Stimulated activated CD4-positive, alpha-beta T cell treated with anti-CD3 and anti-CD28 coated beads, Interleukin-12 subunit alpha, Interleukin-12 subunit beta, amount 100 ng/mL, for 48 hours (primary cell): ENCODE measurements at regions not wholly inside any gene's neighbourhood (a gene's known extent, or its start where the extent isn't known, plus 50 kb on each side); places are given as distances from the start of the nearest gene placed in this dataset.

Experiments used
- DNase-seq, 3 donors: peaks; one replicate each; pipeline ENCODE4 v3.0.0-alpha.2; 2020; ENCODE audit warnings: low read depth in 2 of 3, low spot score in 1 of 3

DNA sequence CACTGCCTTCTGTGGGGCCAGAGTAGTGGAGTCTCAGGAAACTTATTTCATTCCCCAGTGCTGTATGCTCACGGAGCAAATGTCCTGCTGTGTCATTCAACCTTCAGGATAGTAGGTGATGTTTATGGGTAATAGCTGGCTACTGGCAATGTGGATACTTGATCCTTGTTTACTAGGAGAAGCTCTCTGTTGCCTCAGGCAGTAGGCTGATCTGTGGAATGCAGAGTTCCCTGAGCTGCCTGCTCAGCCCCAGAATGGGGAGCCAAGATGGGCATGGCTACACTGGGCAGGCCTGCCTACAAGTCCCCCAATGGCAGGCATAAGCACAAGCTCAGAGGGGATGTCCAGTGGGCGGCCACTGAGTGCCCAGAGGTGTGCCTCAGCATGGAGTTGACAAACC, 323.1 kb upstream of the KCNN2 start:
- no peak for DNase-seq

DNA sequence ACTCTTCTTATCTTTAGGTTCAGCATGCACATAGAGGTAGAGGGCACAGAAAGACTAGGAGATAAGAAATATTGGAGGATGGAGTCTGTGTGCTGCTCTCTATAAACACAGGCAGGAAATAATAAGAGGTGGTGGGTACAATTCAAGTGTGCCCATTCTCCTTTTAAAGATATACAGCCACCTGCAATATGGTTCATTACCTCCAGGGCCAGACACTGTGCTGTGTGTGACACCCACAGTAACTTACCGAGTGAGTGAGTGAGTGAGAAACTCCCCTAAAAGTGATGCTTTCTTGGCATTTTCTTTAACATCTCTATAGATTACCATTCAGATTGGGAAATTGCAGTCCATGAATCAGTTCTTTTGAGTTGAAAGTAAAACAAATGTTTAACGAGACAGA, 311.8 kb upstream of the KCNN2 start:
- no peak for DNase-seq

DNA sequence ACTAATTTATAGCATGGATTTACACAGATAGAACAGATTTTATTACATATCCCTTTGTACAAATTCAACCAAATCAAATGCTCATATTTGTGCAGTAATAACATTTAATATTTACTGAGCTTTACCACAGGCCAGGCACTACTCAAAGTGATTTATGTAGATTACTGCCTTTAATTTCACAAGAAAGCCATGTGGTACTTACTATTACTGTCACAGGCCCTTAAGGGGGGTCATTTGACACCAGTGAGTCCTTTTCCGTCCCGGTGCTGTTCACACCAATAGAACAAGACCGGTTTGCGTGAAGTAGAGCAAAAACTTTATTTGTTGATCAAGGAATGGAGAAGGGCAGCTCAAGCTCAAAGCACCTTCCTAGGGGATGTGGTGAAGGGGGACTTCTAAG, 308.5 kb upstream of the KCNN2 start:
- no peak for DNase-seq

DNA sequence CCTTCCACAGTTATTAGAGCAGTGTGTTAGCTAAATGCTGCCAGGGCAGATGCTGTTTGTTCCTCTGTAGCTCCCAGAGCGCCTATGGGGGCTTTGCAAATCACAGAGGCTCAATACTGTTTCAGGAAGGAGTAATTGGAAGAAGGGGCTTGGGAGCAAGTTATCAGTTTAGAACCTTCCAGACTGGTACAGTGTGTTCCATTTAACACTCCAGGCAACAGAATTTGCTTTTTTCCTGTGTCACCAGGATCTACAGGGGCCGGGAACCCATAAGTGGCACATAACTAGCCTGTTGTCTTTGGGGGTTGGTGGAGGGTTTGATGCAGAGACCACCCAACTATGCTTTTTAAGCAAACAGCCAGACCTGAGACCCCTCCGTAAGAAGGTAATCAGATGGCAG, 307.3 kb upstream of the KCNN2 start:
- no peak for DNase-seq

DNA sequence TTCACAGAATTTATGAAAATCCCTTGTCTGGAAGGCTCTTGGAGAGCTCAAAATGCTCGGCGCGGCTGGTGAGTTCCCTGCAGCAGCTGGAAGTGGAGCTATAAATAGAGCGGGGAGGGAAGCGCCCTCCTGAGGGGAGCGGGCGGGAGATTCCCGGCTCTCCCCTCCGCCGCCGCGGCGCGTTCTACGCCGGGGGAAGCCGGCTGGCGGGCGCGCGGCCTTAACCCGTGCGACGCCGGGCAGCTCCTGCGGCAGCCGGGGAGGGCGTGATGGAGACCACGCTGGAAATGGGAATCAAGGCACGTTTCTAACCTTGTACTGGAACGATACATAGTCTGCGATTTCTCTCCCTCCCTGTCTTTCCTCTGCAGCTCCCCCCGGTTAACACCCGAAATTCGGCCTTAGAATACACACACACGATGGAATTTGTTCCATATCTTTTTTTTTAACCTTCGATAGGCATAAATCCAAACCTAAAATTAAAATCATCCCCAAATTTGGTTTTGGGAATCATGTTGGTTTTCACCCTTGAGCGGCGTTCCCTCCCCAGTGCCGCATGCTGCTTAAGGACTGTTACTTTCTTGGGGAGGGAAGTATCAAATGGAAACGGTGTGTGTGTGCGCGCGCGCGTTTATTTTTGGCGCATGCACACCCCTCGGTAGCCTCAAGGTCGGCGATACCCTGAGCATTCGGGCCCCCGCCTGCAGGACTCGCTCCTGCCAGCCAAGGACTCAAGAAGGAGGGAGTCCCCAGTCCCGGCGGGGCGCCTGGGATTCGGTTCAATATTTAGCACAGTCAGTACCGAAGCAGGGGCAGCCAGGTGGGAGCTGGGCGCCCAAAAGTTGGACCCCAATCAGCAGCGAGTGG, 306.3 kb upstream of the KCNN2 start:
- DNase-seq: no peak

DNA sequence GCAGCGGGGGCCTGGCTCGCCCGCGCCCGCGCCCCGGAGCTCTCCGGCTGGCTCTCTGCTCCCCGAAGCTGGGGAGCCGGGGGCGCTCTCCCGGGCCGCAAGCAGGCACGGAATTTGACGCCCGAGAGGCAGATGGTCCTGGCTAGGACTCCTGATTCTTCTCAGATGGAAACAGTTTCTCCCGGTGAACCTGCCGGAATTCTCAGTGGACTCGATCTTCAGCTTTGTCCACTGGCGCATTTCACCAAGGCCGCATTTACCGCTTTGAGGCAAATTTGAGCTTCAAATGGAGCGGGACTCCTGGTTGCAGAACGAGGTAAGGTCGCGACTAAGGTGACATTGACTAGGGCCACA, 305.7 kb upstream of the KCNN2 start:
- DNase-seq: no peak

DNA sequence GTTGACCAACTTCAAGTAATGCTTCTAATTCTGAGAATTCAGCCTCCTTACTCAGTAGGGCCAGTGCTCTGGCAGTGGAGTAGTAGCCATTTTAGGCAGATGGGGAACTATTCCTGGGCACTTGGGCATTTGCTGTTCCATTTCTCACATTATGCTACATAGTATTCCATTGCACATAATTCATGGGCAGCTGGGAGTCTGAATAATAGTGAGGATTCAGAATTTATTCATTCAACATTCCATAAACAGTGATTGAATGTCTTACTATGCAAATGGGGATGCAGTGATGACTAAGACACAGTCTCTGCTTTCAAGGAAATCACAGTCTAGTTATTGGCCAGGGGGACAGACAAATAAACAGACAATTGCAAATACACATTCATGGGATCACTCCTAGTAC, 301.0 kb upstream of the KCNN2 start:
- DNase-seq: no peak

DNA sequence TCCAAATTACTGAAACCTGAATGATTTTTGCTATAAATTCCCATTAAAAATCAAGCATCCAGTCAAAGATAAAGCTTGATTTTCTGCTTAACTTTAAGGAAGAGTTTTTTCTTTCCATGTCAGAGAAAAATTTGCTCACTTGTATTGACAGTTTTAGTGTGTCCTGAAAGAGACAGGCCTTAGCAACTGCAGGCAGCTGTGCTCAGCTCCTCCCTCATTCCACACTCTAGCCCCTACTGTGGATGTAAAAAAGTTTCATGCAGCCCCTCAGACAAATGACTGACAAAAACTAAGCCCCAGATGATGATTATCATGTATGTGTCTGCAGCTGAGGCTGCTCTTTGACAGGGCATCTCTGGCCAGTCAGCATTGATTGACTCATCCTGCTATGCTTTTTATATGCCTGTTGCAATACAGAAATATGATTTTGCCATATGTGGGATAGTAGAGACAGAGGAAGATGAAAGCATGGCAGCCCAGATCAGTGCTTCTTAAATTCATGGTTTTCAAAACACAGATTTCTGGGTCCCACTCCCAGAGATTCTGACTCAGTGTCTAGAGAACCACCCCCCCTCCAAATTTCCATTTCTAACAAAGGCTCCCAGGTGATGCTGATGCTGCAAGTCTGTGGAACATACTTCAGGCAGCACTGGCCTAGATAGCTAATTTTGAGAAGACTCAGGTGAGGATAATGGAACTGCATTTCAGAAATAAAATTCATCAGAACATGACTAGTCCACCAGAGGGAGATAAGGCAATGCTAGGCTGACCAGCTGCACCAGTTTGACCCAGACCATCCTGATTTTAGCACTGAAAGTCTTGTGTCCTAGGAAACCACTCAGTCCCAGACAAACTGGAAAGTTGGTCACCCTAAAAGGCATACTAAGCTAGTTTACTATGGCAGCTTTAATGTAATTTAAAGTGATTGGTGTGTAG, 298.7 kb upstream of the KCNN2 start:
- DNase-seq: no peak

DNA sequence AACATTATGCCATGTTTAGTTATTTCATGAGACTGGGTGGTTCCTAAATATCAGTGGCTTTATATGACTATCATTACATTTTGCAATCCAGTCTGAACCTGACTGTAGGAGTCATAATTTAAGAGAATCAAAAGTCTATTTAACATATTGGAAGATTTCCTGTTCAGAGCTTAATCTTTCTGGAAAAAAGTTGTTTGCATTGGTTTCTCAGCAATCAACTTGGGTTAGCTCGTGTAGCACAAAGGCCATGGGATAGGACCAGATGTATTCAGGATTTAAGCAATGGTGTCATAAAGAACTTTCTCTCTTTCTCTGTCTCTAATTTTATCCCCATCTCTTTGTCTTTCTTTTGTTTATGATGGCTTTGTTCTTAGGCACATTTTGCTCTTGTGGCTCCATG, 296.0 kb upstream of the KCNN2 start:
- DNase-seq: no peak

DNA sequence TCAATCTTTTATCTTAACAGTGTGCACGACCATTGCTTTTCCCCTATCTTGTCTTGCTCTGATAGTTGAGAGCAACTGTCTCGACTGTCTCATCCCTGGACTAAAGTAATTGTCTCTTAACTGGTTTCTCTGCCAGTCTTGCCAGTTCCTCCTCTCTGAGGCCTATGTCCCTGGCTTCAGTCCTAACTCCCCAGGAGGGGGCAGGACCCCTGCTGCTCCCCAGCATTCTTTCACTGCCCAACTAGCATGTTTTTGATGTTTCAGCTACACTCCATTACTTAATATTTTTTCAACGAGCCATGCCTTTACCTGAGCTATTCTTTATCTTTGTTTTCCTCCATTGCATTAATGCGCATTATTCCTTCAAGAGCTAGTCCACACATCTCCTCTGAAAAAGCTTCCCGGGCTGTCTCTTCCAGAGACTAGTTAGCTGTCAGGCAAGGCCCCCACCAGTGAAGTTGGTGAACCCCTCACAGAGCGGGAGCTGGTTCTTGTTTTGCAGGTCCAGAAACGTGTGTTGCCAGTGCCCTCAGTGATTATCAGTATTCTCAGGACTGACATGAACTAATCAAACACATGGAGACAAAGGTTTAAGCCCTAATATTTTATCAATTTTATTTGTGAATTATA, 291.7 kb upstream of the KCNN2 start:
- no peak for DNase-seq

DNA sequence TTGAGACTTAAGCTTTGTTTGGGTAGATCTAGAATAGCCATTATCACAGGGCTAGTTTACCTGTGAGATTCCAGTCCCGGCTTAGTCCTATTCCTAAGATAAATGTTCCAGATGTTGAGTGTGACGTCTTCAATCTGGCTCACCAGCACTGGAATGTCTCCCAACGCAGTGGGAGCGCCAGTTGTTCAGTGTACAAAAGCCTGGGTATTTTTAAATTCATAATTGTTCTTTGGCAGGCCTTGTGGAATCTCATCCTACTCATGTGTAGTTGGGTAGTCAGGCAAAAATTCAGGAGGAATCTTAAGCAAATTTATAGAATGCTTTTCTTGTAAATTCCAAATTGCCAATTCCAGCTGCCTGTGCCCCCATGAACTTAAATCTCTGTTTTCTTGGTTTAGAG, 272.6 kb upstream of the KCNN2 start:
- DNase-seq: no peak

DNA sequence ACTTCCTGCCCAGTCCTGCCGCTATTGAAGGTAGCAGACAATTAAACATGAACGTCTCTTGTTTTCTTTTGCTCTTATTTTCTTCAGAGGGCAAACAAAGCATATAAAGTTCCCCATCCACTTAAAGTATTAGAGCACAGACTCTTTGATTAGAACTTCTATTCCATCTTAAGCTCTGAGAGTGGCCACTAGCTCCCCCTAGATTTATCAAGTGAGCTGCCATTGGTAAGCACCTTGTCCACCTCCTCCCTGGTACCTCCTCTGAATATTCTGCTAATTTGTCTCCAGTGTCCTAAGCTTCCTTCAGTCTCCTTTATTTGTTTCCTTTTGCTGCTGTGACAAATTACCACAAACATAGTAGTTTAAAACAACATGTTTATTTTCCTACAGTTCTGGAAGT, 264.3 kb upstream of the KCNN2 start:
- DNase-seq: no peak

DNA sequence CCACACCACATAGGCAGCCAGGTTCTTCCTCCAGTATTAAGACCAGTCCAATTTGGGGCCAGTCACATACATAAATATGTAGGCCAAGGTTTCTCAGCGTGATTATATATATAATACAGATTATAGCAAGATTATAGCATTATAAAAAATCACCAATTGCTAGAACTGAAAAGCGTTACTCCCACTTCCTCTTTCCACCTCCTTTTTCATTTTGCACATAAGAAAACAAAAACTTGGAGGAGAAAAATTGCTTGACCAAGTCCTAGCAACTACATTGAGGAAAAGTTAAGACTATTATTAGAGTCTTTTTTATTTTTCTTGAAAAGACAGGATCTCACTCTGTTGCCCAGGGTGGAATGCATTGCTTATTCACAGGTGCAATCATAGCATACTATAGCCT, 262.7 kb upstream of the KCNN2 start:
- DNase-seq: no peak

DNA sequence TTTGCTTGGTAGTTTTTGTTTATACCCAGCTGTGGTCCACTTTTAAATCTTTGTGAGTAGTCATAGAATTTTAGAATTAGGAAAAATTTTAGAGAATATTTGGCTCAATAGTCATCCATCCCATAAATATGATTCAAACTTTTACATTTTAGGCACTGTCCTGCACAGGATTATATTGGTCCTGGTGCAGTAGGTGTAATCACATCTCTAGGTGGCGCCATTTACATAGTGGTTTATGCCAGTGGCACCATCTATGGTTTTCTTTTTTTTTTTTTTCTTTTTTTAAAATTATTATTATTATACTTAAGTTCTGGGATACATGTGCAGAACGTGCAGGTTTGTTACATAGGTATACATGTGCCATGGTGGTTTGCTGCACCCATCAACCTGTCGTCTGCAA, 260.7 kb upstream of the KCNN2 start:
- DNase-seq: peak in 1 of 3 donors; percentile 1

DNA sequence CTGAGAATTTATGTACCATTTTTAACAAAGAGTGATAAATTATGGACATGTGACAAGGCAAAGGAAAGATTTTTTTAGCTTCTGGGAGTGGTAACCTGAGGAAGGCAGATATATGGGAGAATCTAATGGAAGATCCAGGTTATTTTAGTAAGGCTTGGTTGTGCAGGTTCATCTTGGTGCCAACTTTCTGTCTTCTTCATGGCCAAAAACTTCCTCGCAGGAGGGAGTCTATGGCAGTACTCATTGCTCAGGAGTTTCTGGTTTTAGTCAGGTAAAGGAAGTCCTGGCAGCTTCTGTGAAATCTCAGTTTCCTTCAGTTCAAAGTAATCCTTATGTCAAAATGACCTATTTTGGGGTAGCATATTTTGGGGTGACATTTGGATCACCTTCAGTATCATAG, 248.3 kb upstream of the KCNN2 start:
- no peak for DNase-seq

DNA sequence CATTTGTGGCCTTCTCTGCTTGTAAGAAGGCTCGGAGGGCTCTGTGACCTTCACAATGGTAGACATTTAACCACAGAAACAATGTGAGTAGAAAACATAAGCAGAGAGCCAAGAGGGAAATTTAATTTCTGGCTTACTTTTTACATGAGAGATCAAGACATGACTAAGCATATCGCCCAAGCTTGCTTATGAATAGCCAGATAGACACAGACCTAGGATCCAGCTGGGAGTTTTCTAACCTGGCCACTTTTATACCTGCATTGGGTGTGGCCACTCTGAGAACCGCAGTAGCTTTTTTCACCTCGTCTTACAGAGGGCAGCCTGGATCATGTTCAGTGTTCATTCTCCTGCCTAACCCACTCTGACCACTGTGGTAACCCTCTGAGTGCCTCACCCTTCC, 244.9 kb upstream of the KCNN2 start:
- DNase-seq: no peak

DNA sequence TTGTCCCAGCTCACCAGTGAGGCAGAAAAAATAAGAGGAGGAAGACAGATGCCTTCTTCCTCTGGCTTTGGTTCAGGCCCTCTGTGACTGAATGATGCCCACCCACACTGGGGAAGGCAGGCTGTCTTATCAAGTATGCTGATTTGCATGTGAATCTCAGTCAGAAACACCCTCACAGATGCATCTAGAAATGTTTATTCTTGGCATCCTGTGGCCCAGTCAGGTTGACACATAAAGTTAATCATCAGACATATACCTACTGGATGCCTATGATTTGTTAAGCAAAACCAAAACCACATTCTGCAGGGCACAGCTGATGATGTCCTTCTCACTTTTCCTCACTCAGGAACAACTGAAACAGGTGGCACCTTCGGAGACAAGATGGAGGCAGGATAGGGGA, 243.4 kb upstream of the KCNN2 start:
- DNase-seq: no peak

DNA sequence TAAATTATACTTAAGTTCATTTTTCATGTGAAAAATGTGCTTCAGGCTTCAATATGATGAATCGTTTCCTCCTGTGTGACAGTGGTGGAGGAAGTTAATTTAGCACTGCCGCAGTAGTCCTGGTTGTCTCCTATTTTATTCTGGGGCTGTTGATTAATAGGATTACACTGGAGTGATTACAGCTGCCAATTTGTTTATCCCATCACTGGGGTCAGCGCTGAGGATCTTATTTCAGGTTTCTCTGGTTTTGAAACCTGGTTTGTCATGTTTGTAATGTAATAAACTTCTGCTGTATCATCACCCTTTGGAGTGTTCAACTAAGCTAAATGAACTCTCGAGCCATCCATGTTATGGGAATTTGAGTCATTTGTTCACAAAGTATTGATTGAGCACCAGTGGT, 241.7 kb upstream of the KCNN2 start:
- DNase-seq: no peak

DNA sequence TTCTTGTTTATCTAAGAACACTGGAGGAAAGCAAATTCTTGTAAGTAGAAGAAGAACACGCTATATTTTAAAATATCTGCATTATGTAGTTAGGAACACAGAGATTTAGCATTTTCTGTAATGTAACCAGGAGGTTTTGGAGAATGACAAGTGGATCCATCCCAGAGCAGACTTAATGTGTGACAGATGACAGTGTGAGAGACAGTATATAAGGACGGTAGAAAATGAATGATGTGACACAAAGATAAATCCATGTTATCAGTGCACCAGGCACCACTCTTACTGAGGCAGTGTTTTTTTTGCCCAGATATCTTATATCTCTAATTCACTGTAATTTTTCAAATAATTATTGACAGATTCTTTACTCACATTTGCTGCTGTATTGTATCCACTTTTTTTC, 239.0 kb upstream of the KCNN2 start:
- no peak for DNase-seq

DNA sequence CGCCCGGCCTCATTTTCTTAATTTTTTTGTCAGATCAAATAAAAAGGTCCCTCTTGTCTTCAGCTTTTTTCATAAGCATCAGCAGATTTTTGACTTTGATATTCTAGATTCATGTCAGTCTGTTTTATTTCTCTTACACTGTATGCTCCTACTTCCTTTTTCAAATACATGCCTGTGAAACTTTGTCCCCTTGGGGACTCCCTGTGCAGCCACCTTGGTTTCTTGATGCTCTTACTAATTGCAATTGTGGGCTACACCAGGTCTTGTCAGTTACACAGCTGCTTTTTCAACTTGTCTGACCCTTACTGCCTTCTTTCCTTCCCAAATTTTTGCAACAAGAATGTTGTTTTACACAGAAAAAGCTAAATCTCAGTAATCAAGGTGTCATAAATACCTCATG, 238.2 kb upstream of the KCNN2 start:
- no peak for DNase-seq

DNA sequence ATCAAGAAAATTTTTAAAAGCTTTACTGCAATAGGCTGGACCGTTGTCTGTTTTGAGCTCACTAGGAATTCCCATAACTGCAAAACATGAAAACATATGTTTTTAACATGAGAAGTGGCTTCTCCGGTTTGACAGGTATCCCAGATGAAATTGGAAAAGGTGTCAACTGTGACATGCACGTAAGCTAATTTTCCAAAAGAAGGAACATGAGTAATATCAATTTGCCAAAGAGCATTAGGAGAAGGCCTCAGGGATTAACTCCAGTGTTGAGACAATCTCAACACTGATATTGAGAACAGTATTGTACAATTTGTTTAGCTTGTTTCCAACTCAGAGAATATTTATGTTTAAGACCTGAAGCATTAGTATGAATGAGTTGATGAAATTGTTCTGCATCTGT, 215.5 kb upstream of the KCNN2 start:
- no peak for DNase-seq

DNA sequence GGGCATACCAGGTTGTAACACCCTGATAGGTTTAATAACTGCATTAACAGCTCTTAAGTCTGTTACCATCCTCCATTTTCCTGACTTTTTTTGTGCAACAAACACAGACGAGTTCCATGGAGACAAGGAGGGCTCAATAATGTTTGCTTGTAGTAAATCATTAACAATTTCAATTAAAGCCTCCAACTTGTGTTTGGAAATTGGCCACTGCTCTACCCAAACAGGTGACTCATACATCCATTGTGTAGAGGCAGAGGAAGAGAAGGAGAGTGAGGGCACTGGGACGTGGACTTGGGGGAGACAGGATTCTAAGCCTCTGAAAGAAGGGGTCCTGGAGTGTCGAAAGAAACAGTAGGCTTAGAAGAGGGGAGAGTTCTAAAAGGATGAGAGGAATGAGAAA, 213.6 kb upstream of the KCNN2 start:
- DNase-seq: no peak
